ENCODE measurements at regions not wholly inside any gene's neighbourhood (a gene's known extent, or its start where the extent isn't known, plus 50 kb on each side); places are given as distances from the start of the nearest gene placed in this dataset.
"Not testable (repeated sequence)": the region's sequence is repeated elsewhere in the genome, so short reads cannot be mapped to it uniquely, and the experiment has no call there.

GRCh38 chr13:83117046-83117445 lies 765.2 kb downstream of the SLITRK1 start:
- no peak overlapping the region for H3K4me3 Mint-ChIP-seq
- H3K4me1 Mint-ChIP-seq, result no peaks in the 10 kb centered on the region
- Histone ChIP-seq H3K27me3 (replicated peaks in 1 of 4; ENCODE audit: control extremely low read depth in 1 of 4, control insufficient read depth in 3 of 4, insufficient read depth in 4 of 4, low read length in 3 of 4) (no peaks in the 10 kb centered on the region), H3K9me3 (ENCODE audit: control extremely low read depth in 1 of 3, control insufficient read depth in 2 of 3, insufficient read depth in 1 of 3, low read length in 2 of 3) (peaks cover 0 to 5% (median 0%) of the 10 kb centered on the region in 3 donors), H3K4me2 (replicated peaks; ENCODE audit: low read depth, low read length, poor library complexity, severe bottlenecking) (no peak overlapping the region), H3K36me3 (replicated peaks in 1 of 2; ENCODE audit: control extremely low read depth in 1 of 2, control insufficient read depth in 1 of 2, extremely low read depth in 1 of 2, insufficient read depth in 2 of 2, low read length in 1 of 2) (no peaks in the 10 kb centered on the region), H3K9ac (ENCODE audit: low read length) (no peak overlapping the region), H3K27ac (ENCODE audit: low read length in 2 of 2) (no peak overlapping the region), H3K4me1 (ENCODE audit: control insufficient read depth in 2 of 2, insufficient read depth in 2 of 2, low read length in 2 of 2) (no peaks in the 10 kb centered on the region), H2AFZ (ENCODE audit: insufficient read depth, low read depth, low read length, poor library complexity, severe bottlenecking) (no peak overlapping the region), H3K79me2 (ENCODE audit: control insufficient read depth, insufficient read depth, low read length) (no peaks in the 10 kb centered on the region), H4K20me1 (ENCODE audit: control insufficient read depth, insufficient read depth, low read length, poor library complexity, severe bottlenecking) (no peaks in the 10 kb centered on the region), H3K4me3 (ENCODE audit: control extremely low read depth in 1 of 5, extremely low read depth in 1 of 5, insufficient read depth in 1 of 5, low read depth in 2 of 5, low read length in 4 of 5) (no peak overlapping the region)
- no peak for TF ChIP-seq CTCF (IDR thresholded peaks at IDR 0.05)
- TF ChIP-seq EZH2 (IDR thresholded peaks at IDR 0.05; ENCODE audit: borderline replicate concordance, insufficient read depth, low read depth, low read length, poor library complexity, severe bottlenecking), result no peak
- DNase-seq (no peak), ATAC-seq (ENCODE audit: low read depth) (no peak)
- H3K9me3 Mint-ChIP-seq (ENCODE audit: insufficient read depth), result peaks cover 3% of the 10 kb centered on the region
- WGBS (ENCODE audit: insufficient coverage), result 100% methylated on average over 3 of the region's 4 CpGs
- intact Hi-C loops (cut with micrococcal nuclease), result no loop called here
- no peak overlapping the region for H3K27ac Mint-ChIP-seq
- ChIA-PET CTCF (no interaction called here), POLR2A (no interaction called here)
- H3K27me3 Mint-ChIP-seq, result no peaks in the 10 kb centered on the region

- H3K27ac ChIP-seq (ENCODE audit: low read length in 2 of 2); DNase-seq; H2AFZ ChIP-seq (ENCODE audit: insufficient read depth, low read depth, low read length, poor library complexity, severe bottlenecking); H4K20me1 ChIP-seq (ENCODE audit: control insufficient read depth, insufficient read depth, low read length, poor library complexity, severe bottlenecking); intact Hi-C loops (cut with micrococcal nuclease); H3K4me1 Mint-ChIP-seq; H3K4me2 ChIP-seq (replicated peaks; ENCODE audit: low read depth, low read length, poor library complexity, severe bottlenecking); H3K9ac ChIP-seq (ENCODE audit: low read length); H3K27me3 Mint-ChIP-seq; ATAC-seq (ENCODE audit: low read depth); H3K9me3 ChIP-seq (ENCODE audit: control extremely low read depth in 1 of 3, control insufficient read depth in 2 of 3, insufficient read depth in 1 of 3, low read length in 2 of 3); H3K27me3 ChIP-seq (replicated peaks in 1 of 4; ENCODE audit: control extremely low read depth in 1 of 4, control insufficient read depth in 3 of 4, insufficient read depth in 4 of 4, low read length in 3 of 4); H3K9me3 Mint-ChIP-seq (ENCODE audit: insufficient read depth); H3K4me3 Mint-ChIP-seq; POLR2A ChIA-PET; H3K27ac Mint-ChIP-seq; H3K4me1 ChIP-seq (ENCODE audit: control insufficient read depth in 2 of 2, insufficient read depth in 2 of 2, low read length in 2 of 2); CTCF ChIA-PET; H3K79me2 ChIP-seq (ENCODE audit: control insufficient read depth, insufficient read depth, low read length); H3K4me3 ChIP-seq (ENCODE audit: control extremely low read depth in 1 of 5, extremely low read depth in 1 of 5, insufficient read depth in 1 of 5, low read depth in 2 of 5, low read length in 4 of 5); H3K36me3 ChIP-seq (replicated peaks in 1 of 2; ENCODE audit: control extremely low read depth in 1 of 2, control insufficient read depth in 1 of 2, extremely low read depth in 1 of 2, insufficient read depth in 2 of 2, low read length in 1 of 2): not testable (repeated sequence)
- no CpG with 5 or more reads among the region's 5 CpGs for WGBS (ENCODE audit: insufficient coverage)
These were observed 780.6 kb downstream of the SLITRK1 start for GRCh38 chr13:83101574-83102247.
